ENCODE measurements at regions not wholly inside any gene's neighbourhood (a gene's known extent, or its start where the extent isn't known, plus 50 kb on each side); places are given as distances from the start of the nearest gene placed in this dataset.

DNA sequence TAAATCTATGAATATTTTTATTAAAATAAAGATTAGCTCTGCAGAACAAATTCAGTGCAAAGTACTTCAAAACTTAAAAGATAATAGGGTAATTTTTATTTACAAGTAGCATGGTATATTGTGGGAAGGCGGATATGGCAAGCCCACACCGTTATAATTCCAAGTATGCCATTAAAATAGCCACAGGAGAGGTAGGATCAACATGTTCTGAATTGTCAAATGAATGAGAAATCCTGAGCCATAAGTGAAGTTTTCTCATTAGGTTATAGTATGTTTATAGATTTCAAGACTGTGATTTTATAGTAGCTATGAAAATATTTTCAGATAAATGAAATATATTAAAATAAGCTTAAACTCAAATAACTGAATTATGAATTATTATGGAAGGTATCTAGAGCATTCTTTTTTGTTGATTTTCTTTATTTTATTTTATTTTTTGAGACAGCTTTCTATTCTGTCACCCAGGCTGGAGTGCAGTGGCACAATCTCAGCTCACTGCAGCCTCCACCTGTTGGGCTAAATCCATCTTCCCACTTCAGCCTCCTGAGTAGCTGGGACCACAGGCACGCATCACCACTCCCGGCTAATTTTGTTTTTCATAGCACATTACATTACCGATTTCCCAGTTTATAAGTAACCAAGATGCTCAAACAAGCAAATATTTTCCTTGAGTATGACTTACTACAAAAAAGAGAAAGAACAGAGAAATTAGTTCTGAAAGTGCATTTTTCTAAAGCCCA, 956.6 kb downstream of the GATA3 start:
- H3K4me1 ChIP-seq = no peaks in the 10 kb centered on the region
- Mint-ChIP-seq H3K36me3 (ENCODE audit: insufficient read depth, unreplicated experiment) (no peaks in the 10 kb centered on the region), H3K4me1 (ENCODE audit: low read depth, unreplicated experiment) (no peaks in the 10 kb centered on the region), H3K9me3 (ENCODE audit: unreplicated experiment) (no peaks in the 10 kb centered on the region), H3K4me3 (ENCODE audit: unreplicated experiment) (no peak overlapping the region), H3K27me3 (ENCODE audit: insufficient read depth, unreplicated experiment) (no peaks in the 10 kb centered on the region), H3K27ac (ENCODE audit: unreplicated experiment) (no peak overlapping the region)
- no peaks in the 10 kb centered on the region for H3K9me3 ChIP-seq
- no peak for DNase-seq
- no peaks in the 10 kb centered on the region for H3K36me3 ChIP-seq (ENCODE audit: control insufficient read depth, insufficient read depth, low read length)
- ChIA-PET POLR2A (no interaction called here), CTCF (no interaction called here)
- TF ChIP-seq CTCF (IDR thresholded peaks at IDR 0.05; ENCODE audit: insufficient read depth in 1 of 2, low read depth in 1 of 2, low read length in 1 of 2, severe bottlenecking in 1 of 2, unreplicated experiment in 1 of 2) = no peak
- H3K4me3 ChIP-seq (ENCODE audit: low read depth, low read length) = no peak overlapping the region
- intact Hi-C loops (cut with micrococcal nuclease; ENCODE audit: unreplicated experiment) = no loop called here
- BruUV-seq (replicated peaks) = no TSS peak
- no peaks in the 10 kb centered on the region for H3K27me3 ChIP-seq (replicated peaks; ENCODE audit: control insufficient read depth, insufficient read depth, low read length)

GRCh38 chr10:9012312-9012711, 957.8 kb downstream of the GATA3 start:
- no peak overlapping the region for H3K27ac Mint-ChIP-seq (ENCODE audit: unreplicated experiment)
- H3K27me3 Mint-ChIP-seq (ENCODE audit: insufficient read depth, unreplicated experiment) = no peaks in the 10 kb centered on the region
- intact Hi-C loops (cut with micrococcal nuclease; ENCODE audit: unreplicated experiment) = no loop called here
- no peak overlapping the region for H3K4me3 Mint-ChIP-seq (ENCODE audit: unreplicated experiment)
- Histone ChIP-seq H3K36me3 (ENCODE audit: control insufficient read depth, insufficient read depth, low read length) (no peaks in the 10 kb centered on the region), H3K4me1 (no peaks in the 10 kb centered on the region), H3K9me3 (no peaks in the 10 kb centered on the region), H3K27me3 (replicated peaks; ENCODE audit: control insufficient read depth, insufficient read depth, low read length) (no peaks in the 10 kb centered on the region), H3K4me3 (ENCODE audit: low read depth, low read length) (no peak overlapping the region)
- no peak for TF ChIP-seq CTCF (IDR thresholded peaks at IDR 0.05; ENCODE audit: insufficient read depth in 1 of 2, low read depth in 1 of 2, low read length in 1 of 2, severe bottlenecking in 1 of 2, unreplicated experiment in 1 of 2)
- ChIA-PET CTCF (no interaction called here), POLR2A (no interaction called here)
- BruUV-seq (replicated peaks) = no TSS peak
- no peaks in the 10 kb centered on the region for H3K36me3 Mint-ChIP-seq (ENCODE audit: insufficient read depth, unreplicated experiment)
- no peaks in the 10 kb centered on the region for H3K4me1 Mint-ChIP-seq (ENCODE audit: low read depth, unreplicated experiment)
- no peak for DNase-seq
- H3K9me3 Mint-ChIP-seq (ENCODE audit: unreplicated experiment) = no peaks in the 10 kb centered on the region

DNA sequence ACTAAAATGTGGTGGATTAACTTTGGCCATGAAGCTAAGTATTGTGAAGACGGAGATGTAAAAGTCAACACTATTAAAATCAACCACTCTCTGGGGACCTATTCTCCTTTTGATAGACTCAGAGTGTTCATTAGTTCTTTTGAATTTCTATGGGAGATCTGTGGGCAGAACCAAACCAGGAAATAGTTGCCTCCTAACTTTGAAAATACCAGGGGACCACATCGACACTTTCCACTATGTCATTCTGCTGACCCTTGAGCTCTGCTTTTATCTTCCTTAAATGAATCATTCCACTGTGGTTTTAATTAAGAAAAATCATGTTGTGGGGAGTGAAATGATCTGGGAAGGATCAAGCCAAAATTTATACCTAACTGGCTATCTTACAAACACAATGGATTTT, 960.5 kb downstream of the GATA3 start:
- Histone ChIP-seq H3K27me3 (replicated peaks; ENCODE audit: control insufficient read depth, insufficient read depth, low read length) (no peaks in the 10 kb centered on the region), H3K4me3 (ENCODE audit: low read depth, low read length) (no peak overlapping the region), H3K9me3 (no peaks in the 10 kb centered on the region), H3K36me3 (ENCODE audit: control insufficient read depth, insufficient read depth, low read length) (no peaks in the 10 kb centered on the region), H3K4me1 (no peaks in the 10 kb centered on the region)
- no TSS peak for BruUV-seq (replicated peaks)
- no peak for DNase-seq
- ChIA-PET CTCF (no interaction called here), POLR2A (no interaction called here)
- Mint-ChIP-seq H3K36me3 (ENCODE audit: insufficient read depth, unreplicated experiment) (no peaks in the 10 kb centered on the region), H3K9me3 (ENCODE audit: unreplicated experiment) (no peaks in the 10 kb centered on the region), H3K4me3 (ENCODE audit: unreplicated experiment) (no peak overlapping the region), H3K27me3 (ENCODE audit: insufficient read depth, unreplicated experiment) (no peaks in the 10 kb centered on the region), H3K4me1 (ENCODE audit: low read depth, unreplicated experiment) (no peaks in the 10 kb centered on the region), H3K27ac (ENCODE audit: unreplicated experiment) (no peak overlapping the region)
- intact Hi-C loops (cut with micrococcal nuclease; ENCODE audit: unreplicated experiment) = no loop called here
- TF ChIP-seq CTCF (IDR thresholded peaks at IDR 0.05; ENCODE audit: insufficient read depth in 1 of 2, low read depth in 1 of 2, low read length in 1 of 2, severe bottlenecking in 1 of 2, unreplicated experiment in 1 of 2) = no peak
